GM23338 (cell line): ENCODE measurements at regions not wholly inside any gene's neighbourhood (a gene's known extent, or its start where the extent isn't known, plus 50 kb on each side); places are given as distances from the start of the nearest gene placed in this dataset.

ENCODE experiments used
- ATAC-seq: fragments of 200-7000 bp; cut with Tn5 transposase; 3 replicates; pipeline ENCODE4 v1.9.1; 2020
- DNase-seq: peaks from one replicate; pipeline ENCODE4 v3.0.0-alpha.2; 2015; ENCODE audit warnings: low spot score
- H2AFZ ChIP-seq: fragments of 200-600 bp; sonication (generic); 2 replicates; pipeline ENCODE4 v1.8.0; 2016; ENCODE audit warnings: antibody characterized with exemption, mild to moderate bottlenecking, moderate library complexity
- H3F3A ChIP-seq: fragments of 200-600 bp; sonication (generic); replicated peaks from 2 replicates; pipeline ENCODE4 v1.8.0; 2017; ENCODE audit warnings: antibody characterized with exemption, mixed run types, low read depth
- H3K27ac ChIP-seq: fragments of 200-600 bp; sonication (generic); 2 replicates; pipeline ENCODE4 v1.6.1; 2016; ENCODE audit warnings: low read depth
- H3K27me3 ChIP-seq: fragments of 200-600 bp; sonication (generic); 2 replicates; pipeline ENCODE4 v1.8.0; 2016; ENCODE audit warnings: mild to moderate bottlenecking, mixed run types, moderate library complexity; ENCODE audit not compliant: insufficient read depth
- H3K36me3 ChIP-seq: fragments of 200-600 bp; sonication (generic); 2 replicates; pipeline ENCODE4 v1.8.0; 2016; ENCODE audit warnings: mild to moderate bottlenecking; ENCODE audit not compliant: insufficient read depth
- H3K4me1 ChIP-seq: fragments of 200-600 bp; sonication (generic); 2 replicates; pipeline ENCODE4 v1.8.0; 2016; ENCODE audit warnings: mild to moderate bottlenecking, moderate library complexity; ENCODE audit not compliant: insufficient read depth
- H3K4me2 ChIP-seq: fragments of 200-600 bp; sonication (generic); 2 replicates; pipeline ENCODE4 v1.7.1; 2017; ENCODE audit warnings: mixed run types
- H3K4me3 ChIP-seq: fragments of 200-600 bp; sonication (generic); 2 replicates; pipeline ENCODE4 v1.6.1; 2016; ENCODE audit warnings: mixed run types
- H3K79me2 ChIP-seq: fragments of 200-600 bp; sonication (generic); replicated peaks from 2 replicates; pipeline ENCODE4 v1.8.0; 2017; ENCODE audit warnings: mild to moderate bottlenecking; ENCODE audit not compliant: insufficient read depth
- H3K9me2 ChIP-seq: fragments of 200-600 bp; sonication (generic); 2 replicates; pipeline ENCODE4 v1.8.0; 2017; ENCODE audit not compliant: insufficient read depth
- H4K20me1 ChIP-seq: fragments of 200-600 bp; sonication (generic); replicated peaks from 2 replicates; pipeline ENCODE4 v1.8.0; 2017; ENCODE audit warnings: mild to moderate bottlenecking; ENCODE audit not compliant: insufficient read depth
- H3K27ac Mint-ChIP-seq: 2 replicates; pipeline ENCODE4 v1.8.0; 2020; ENCODE audit warnings: inconsistent platforms, mild to moderate bottlenecking, moderate library complexity, mixed read lengths
- H3K27me3 Mint-ChIP-seq: 3 replicates; pipeline ENCODE4 v1.8.0; 2022; ENCODE audit warnings: low read depth, mild to moderate bottlenecking, moderate library complexity, mixed read lengths, inconsistent platforms; ENCODE audit not compliant: insufficient read depth, poor library complexity
- H3K36me3 Mint-ChIP-seq: 3 replicates; pipeline ENCODE4 v1.8.0; 2021; ENCODE audit warnings: low read depth, mild to moderate bottlenecking, inconsistent platforms, moderate library complexity, mixed read lengths
- H3K4me1 Mint-ChIP-seq: 3 replicates; pipeline ENCODE4 v1.8.0; 2020; ENCODE audit warnings: mild to moderate bottlenecking, inconsistent platforms, mixed read lengths
- H3K4me3 Mint-ChIP-seq: 3 replicates; pipeline ENCODE4 v1.8.0; 2021; ENCODE audit warnings: moderate library complexity, mild to moderate bottlenecking, inconsistent platforms, mixed read lengths
- H3K9me3 Mint-ChIP-seq: 3 replicates; pipeline ENCODE4 v1.8.0; 2020; ENCODE audit warnings: moderate library complexity, mild to moderate bottlenecking, inconsistent platforms, mixed read lengths
- CREB1 ChIP-seq: fragments of 250-450 bp; sonication (Bioruptor Pico); IDR thresholded peaks from 2 replicates; pipeline ENCODE4 v1.5.0; 2020; ENCODE audit warnings: low read depth, mild to moderate bottlenecking, moderate library complexity
- ETS1 ChIP-seq: IDR thresholded peaks from 2 replicates; pipeline ENCODE4 v1.6.1; 2016; ENCODE audit warnings: antibody characterized with exemption
- EZH2phosphoT487 ChIP-seq: fragments of 200-600 bp; sonication (generic); IDR thresholded peaks from one replicate; pipeline ENCODE4 v1.8.1; 2018; ENCODE audit warnings: antibody characterized with exemption; ENCODE audit not compliant: unreplicated experiment
- NANOG ChIP-seq: IDR thresholded peaks from 2 replicates; pipeline ENCODE4 v1.6.1; 2016; ENCODE audit warnings: antibody characterized with exemption, borderline replicate concordance
- STAT1 ChIP-seq: IDR thresholded peaks from one replicate; pipeline ENCODE4 v1.6.1; 2016; ENCODE audit warnings: antibody characterized with exemption; ENCODE audit not compliant: unreplicated experiment
- TF ChIP-seq, protein P1 (sequence below): IDR thresholded peaks from one replicate; pipeline ENCODE4 v1.6.1; 2018; ENCODE audit warnings: antibody characterized with exemption; ENCODE audit not compliant: unreplicated experiment

DNA sequence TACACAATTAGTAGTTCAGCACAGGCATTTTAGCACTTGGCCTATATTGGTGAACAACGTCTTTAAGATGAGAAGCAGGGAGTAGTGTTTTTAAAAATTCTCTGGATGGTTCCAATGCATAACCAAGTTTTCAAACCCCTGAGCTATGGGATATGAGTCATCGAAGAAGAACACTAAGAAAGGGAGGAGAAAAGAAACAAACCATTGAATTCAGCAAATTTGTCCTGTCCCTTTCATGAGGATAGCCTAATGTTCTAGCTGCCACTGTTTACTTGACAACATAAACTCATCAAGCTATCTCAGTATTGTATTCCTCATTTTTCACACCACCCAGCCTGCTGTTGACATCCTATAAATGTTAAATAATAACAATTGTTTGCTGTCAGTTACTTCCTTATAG lies 158.0 kb downstream of the BARD1 start:
- no peaks in the 10 kb centered on the region for H3K4me1 ChIP-seq
- H2AFZ ChIP-seq: no peak overlapping the region
- H3F3A ChIP-seq: no peaks in the 10 kb centered on the region
- no peaks in the 10 kb centered on the region for H3K79me2 ChIP-seq
- H3K27me3 ChIP-seq: no peaks in the 10 kb centered on the region
- Mint-ChIP-seq H3K4me3 (no peak overlapping the region), H3K27ac (no peak overlapping the region), H3K4me1 (peaks cover 8% of the 10 kb centered on the region; the same call in 2 of the 3 replicates), H3K36me3 (no peaks in the 10 kb centered on the region), H3K9me3 (no peaks in the 10 kb centered on the region), H3K27me3 (no peaks in the 10 kb centered on the region)
- no peak for DNase-seq
- H3K9me2 ChIP-seq: no peaks in the 10 kb centered on the region
- H3K4me2 ChIP-seq: no peak overlapping the region
- TF ChIP-seq, protein P1, sequence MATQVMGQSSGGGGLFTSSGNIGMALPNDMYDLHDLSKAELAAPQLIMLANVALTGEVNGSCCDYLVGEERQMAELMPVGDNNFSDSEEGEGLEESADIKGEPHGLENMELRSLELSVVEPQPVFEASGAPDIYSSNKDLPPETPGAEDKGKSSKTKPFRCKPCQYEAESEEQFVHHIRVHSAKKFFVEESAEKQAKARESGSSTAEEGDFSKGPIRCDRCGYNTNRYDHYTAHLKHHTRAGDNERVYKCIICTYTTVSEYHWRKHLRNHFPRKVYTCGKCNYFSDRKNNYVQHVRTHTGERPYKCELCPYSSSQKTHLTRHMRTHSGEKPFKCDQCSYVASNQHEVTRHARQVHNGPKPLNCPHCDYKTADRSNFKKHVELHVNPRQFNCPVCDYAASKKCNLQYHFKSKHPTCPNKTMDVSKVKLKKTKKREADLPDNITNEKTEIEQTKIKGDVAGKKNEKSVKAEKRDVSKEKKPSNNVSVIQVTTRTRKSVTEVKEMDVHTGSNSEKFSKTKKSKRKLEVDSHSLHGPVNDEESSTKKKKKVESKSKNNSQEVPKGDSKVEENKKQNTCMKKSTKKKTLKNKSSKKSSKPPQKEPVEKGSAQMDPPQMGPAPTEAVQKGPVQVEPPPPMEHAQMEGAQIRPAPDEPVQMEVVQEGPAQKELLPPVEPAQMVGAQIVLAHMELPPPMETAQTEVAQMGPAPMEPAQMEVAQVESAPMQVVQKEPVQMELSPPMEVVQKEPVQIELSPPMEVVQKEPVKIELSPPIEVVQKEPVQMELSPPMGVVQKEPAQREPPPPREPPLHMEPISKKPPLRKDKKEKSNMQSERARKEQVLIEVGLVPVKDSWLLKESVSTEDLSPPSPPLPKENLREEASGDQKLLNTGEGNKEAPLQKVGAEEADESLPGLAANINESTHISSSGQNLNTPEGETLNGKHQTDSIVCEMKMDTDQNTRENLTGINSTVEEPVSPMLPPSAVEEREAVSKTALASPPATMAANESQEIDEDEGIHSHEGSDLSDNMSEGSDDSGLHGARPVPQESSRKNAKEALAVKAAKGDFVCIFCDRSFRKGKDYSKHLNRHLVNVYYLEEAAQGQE: no peak
- TF ChIP-seq EZH2phosphoT487 (no peak), ETS1 (no peak), STAT1 (no peak), CREB1 (CRISPR knock-in tag) (no peak)
- ATAC-seq: no peak
- no peaks in the 10 kb centered on the region for H4K20me1 ChIP-seq
- no peak overlapping the region for H3K4me3 ChIP-seq
- no peaks in the 10 kb centered on the region for H3K36me3 ChIP-seq
- no peak overlapping the region for H3K27ac ChIP-seq

GRCh38 chr2:214649440-214650205 lies 159.9 kb downstream of the BARD1 start:
- TF ChIP-seq, protein P1: no peak
- no peak for TF ChIP-seq NANOG
- ATAC-seq (no peak), DNase-seq (no peak)
- H3K4me1 ChIP-seq: no peaks in the 10 kb centered on the region
- Mint-ChIP-seq H3K4me1 (peaks cover 8% of the 10 kb centered on the region; the same call in 2 of the 3 replicates), H3K9me3 (no peaks in the 10 kb centered on the region), H3K27me3 (peaks cover 3% of the 10 kb centered on the region), H3K27ac (no peak overlapping the region), H3K4me3 (no peak overlapping the region), H3K36me3 (no peaks in the 10 kb centered on the region)
- H3K27me3 ChIP-seq: no peaks in the 10 kb centered on the region
- H3K4me3 ChIP-seq: no peak overlapping the region
- no peak overlapping the region for H3K4me2 ChIP-seq
- no peak overlapping the region for H2AFZ ChIP-seq
- H3K27ac ChIP-seq: no peak overlapping the region
- H3K9me2 ChIP-seq: no peaks in the 10 kb centered on the region
- no peaks in the 10 kb centered on the region for H3K36me3 ChIP-seq
- no peaks in the 10 kb centered on the region for H3F3A ChIP-seq
- H4K20me1 ChIP-seq: no peaks in the 10 kb centered on the region
- H3K79me2 ChIP-seq: no peaks in the 10 kb centered on the region
